ENCODE measurements at regions not wholly inside any gene's neighbourhood (a gene's known extent, or its start where the extent isn't known, plus 50 kb on each side); places are given as distances from the start of the nearest gene placed in this dataset.

GRCh38 chr17:62187681-62188080 lies 122.6 kb upstream of the MED13 start:
- TF ChIP-seq, protein P1, sequence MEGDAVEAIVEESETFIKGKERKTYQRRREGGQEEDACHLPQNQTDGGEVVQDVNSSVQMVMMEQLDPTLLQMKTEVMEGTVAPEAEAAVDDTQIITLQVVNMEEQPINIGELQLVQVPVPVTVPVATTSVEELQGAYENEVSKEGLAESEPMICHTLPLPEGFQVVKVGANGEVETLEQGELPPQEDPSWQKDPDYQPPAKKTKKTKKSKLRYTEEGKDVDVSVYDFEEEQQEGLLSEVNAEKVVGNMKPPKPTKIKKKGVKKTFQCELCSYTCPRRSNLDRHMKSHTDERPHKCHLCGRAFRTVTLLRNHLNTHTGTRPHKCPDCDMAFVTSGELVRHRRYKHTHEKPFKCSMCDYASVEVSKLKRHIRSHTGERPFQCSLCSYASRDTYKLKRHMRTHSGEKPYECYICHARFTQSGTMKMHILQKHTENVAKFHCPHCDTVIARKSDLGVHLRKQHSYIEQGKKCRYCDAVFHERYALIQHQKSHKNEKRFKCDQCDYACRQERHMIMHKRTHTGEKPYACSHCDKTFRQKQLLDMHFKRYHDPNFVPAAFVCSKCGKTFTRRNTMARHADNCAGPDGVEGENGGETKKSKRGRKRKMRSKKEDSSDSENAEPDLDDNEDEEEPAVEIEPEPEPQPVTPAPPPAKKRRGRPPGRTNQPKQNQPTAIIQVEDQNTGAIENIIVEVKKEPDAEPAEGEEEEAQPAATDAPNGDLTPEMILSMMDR (IDR thresholded peaks at IDR 0.05): no peak
- TF ChIP-seq POLR2AphosphoS5 (IDR thresholded peaks at IDR 0.05) (peak in 1 of 3 donors; percentile 57), POLR2A (IDR thresholded peaks at IDR 0.05) (no peak)

Measured in stomach (tissue), 4 donors.